K562 (cell line): ENCODE measurements at regions not wholly inside any gene's neighbourhood (a gene's known extent, or its start where the extent isn't known, plus 50 kb on each side); places are given as distances from the start of the nearest gene placed in this dataset.

ENCODE experiments used
- ATAC-seq: fragments of 200-7000 bp; cut with Tn5 transposase; 3 replicates; pipeline ENCODE4 v1.9.1; 2020; ENCODE audit warnings: moderate library complexity
- BruUV-seq: library from RNA; stranded (reverse); fragments of 400-500 nt; replicated peaks from 2 replicates; lab custom pipeline; 2021; lab: Mats Ljungman, UMichigan
- CTCF ChIA-PET: fragments of 300-600 bp; formaldehyde crosslinking; extraction: SDS; loops from one replicate; lab custom pipeline; 2021; ENCODE audit warnings: low intra/inter-chr PET ratio; lab: Yijun Ruan, JAX
- POLR2A ChIA-PET: fragments of 300-600, 350-650 bp; sonication (Branson Sonifier 250); formaldehyde crosslinking; extraction: SDS; loops from one replicate; lab custom pipeline; 2021; ENCODE audit warnings: antibody characterized with exemption, inconsistent platforms; lab: Yijun Ruan, JAX
- DNase-seq, 4 experiments: peaks; one replicate each; pipeline versions ENCODE4 v3.0.0 to v3.0.0-alpha.2; 2011 to 2018; ENCODE audit warnings: low spot score in 3 of 4, mixed read lengths in 3 of 4; ENCODE audit errors: extremely low read depth in 1 of 4
- FAIRE-seq: peaks from 2 replicates; lab custom pipeline; 2011; peaks lifted over from hg19 to GRCh38; lab: Jason Lieb, UNC
- H2AFZ ChIP-seq: 2 replicates; pipeline ENCODE4 v1.6.0; 2011; ENCODE audit warnings: low read depth, low read length, control low read depth, inconsistent platforms
- H3K27ac ChIP-seq: fragments of 200-600 bp; 3 replicates; pipeline ENCODE4 v1.8.0; 2011; ENCODE audit warnings: low read depth, mild to moderate bottlenecking, control low read depth, inconsistent platforms, low read length, moderate library complexity, mixed read lengths; ENCODE audit errors: extremely low read depth
- H3K27me3 ChIP-seq, 2 experiments: fragments of 300-600 bp in 1 of 2; 2 replicates in 1 of 2; 3 replicates in 1 of 2; pipeline versions ENCODE4 v1.6.0 to v1.8.0; 2011; ENCODE audit warnings: inconsistent platforms in 2 of 2, low read length in 2 of 2, mild to moderate bottlenecking in 1 of 2, mixed read lengths in 1 of 2, moderate library complexity in 1 of 2; ENCODE audit not compliant: control insufficient read depth in 2 of 2, insufficient read depth in 2 of 2
- H3K36me3 ChIP-seq: fragments of 300-600 bp; 3 replicates; pipeline ENCODE4 v1.8.0; 2011; ENCODE audit warnings: mild to moderate bottlenecking, low read length, inconsistent platforms; ENCODE audit not compliant: control insufficient read depth, insufficient read depth
- H3K4me1 ChIP-seq, 2 experiments: fragments of 200-600 bp in 1 of 2; replicated peaks in 1 of 2; 2 replicates in 1 of 2; 3 replicates in 1 of 2; pipeline versions ENCODE4 v1.5.1 to v1.8.0; 2011; ENCODE audit warnings: inconsistent platforms in 2 of 2, low read length in 2 of 2, mild to moderate bottlenecking in 1 of 2, mixed read lengths in 1 of 2, moderate library complexity in 1 of 2; ENCODE audit not compliant: control insufficient read depth in 2 of 2, insufficient read depth in 2 of 2
- H3K4me2 ChIP-seq: 2 replicates; pipeline ENCODE4 v1.6.1; 2011; ENCODE audit warnings: low read length, control low read depth, inconsistent platforms, mixed read lengths; ENCODE audit not compliant: insufficient read depth
- H3K4me3 ChIP-seq: fragments of 200-600 bp; sonication (generic), shearing (Covaris generic); 2 replicates; pipeline ENCODE4 v1.5.1; 2016; ENCODE audit warnings: control low read depth, inconsistent platforms
- H3K79me2 ChIP-seq: fragments of 200-600 bp; 3 replicates; pipeline ENCODE4 v1.8.0; 2011; ENCODE audit warnings: low read length, inconsistent platforms; ENCODE audit not compliant: control insufficient read depth, insufficient read depth
- H3K9ac ChIP-seq, 2 experiments: 2 replicates each; pipeline versions ENCODE4 v1.6.0 to v1.6.1; 2011; ENCODE audit warnings: low read depth in 2 of 2, low read length in 2 of 2, control low read depth in 1 of 2, inconsistent platforms in 1 of 2, mild to moderate bottlenecking in 1 of 2, mixed read lengths in 1 of 2; ENCODE audit not compliant: insufficient read depth in 1 of 2
- H3K9me1 ChIP-seq: one replicate; pipeline ENCODE4 v1.6.0; 2011; ENCODE audit warnings: inconsistent platforms, mild to moderate bottlenecking, low read length, moderate library complexity; ENCODE audit not compliant: control insufficient read depth, insufficient read depth
- H3K9me3 ChIP-seq: replicated peaks from 2 replicates; pipeline ENCODE4 v1.5.1; 2011; ENCODE audit warnings: low read depth, low read length, inconsistent platforms; ENCODE audit not compliant: control insufficient read depth, insufficient read depth
- H4K20me1 ChIP-seq: replicated peaks from 2 replicates; pipeline ENCODE4 v1.6.1; 2011; ENCODE audit warnings: low read length, inconsistent platforms, mixed read lengths; ENCODE audit not compliant: control insufficient read depth, insufficient read depth
- CREB5 ChIP-seq: fragments of 250-450 bp; sonication (Bioruptor Pico); IDR thresholded peaks from 2 replicates; pipeline ENCODE4 v1.5.0; 2020; ENCODE audit warnings: mild to moderate bottlenecking
- DPF2 ChIP-seq: fragments of 450-650 bp; IDR thresholded peaks from 2 replicates; pipeline ENCODE4 v1.6.1; 2016
- GTF2F1 ChIP-seq: IDR thresholded peaks from 2 replicates; pipeline ENCODE4 v1.6.1; 2011; ENCODE audit warnings: low read depth, low read length, improper control_type of control experiment
- RAD51 ChIP-seq: fragments of 450-650 bp; IDR thresholded peaks from 2 replicates; pipeline ENCODE4 v1.7.1; 2016; ENCODE audit warnings: low read depth, mild to moderate bottlenecking, borderline replicate concordance
- SETDB1 ChIP-seq: IDR thresholded peaks from one replicate; pipeline ENCODE4 v1.6.1; 2012; ENCODE audit warnings: low read length, control low read depth, inconsistent platforms
- ZNF407 ChIP-seq: fragments of 450-650 bp; IDR thresholded peaks from 2 replicates; pipeline ENCODE4 v1.6.1; 2016; ENCODE audit warnings: low read depth
- WGBS: fragments of 100-300 bp; shearing (Covaris generic); methylation state at CpG from one replicate; pipeline ENCODE4 v1.1.6; 2016; ENCODE audit warnings: low coverage, mixed read lengths; ENCODE audit not compliant: insufficient coverage; ENCODE audit errors: missing lambda C conversion rate; 5-methylcytosine and 5-hydroxymethylcytosine counted together
- in situ Hi-C: fragments of 300-500 bp; cut with MboI; formaldehyde crosslinking; loops from 4 replicates; pipeline ENCODE4 v1.15.0; 2018; ENCODE audit warnings: inconsistent platforms, mixed read lengths
- intact Hi-C: fragments of 100-400 bp; cut with micrococcal nuclease; formaldehyde crosslinking; loops from 2 replicates; pipeline ENCODE4 v1.14.2; 2022

DNA sequence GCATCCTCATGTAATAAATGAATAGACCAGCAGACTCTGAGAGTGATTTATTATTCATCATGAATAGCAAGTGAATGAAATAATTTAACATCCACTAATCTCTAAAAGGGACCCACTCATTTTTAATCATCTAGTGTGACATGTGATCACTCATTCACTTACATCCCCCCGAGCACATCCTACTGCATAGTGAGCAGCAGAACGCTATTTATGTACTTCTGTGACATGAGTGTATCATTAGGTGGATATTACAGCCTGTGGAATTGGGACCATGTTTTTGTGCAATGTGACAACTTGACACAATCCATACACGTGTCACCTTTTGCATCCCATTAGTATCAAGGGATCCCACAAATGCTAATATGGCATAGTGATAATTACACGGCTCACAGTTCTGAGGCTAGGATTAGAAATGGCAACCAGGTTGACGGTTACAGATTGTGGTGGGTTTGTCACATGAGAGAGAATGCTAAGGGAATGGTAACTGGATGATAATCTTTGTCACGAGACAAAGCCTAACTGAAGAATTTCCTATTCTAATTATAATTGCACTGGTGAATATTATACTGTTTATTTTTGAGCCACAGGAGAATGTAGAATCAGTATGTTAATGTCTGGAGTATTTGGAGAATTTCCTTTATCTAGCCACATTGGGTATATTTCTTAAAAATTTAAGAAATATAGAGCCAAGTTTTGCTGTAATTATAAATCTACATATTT is 595.2 kb upstream of the TBL1XR1 start:
- no TSS peak for BruUV-seq
- no peak overlapping the region for H3K4me2 ChIP-seq
- no peaks in the 10 kb centered on the region for H3K79me2 ChIP-seq
- intact Hi-C loops = no loop called here
- H3K9me3 ChIP-seq = no peaks in the 10 kb centered on the region
- no peak overlapping the region for H2AFZ ChIP-seq
- ChIA-PET CTCF (interaction anchor here (0.6 kb wide), 1 partner anchor 268 kb away, joined by 3 read pairs; no protein-coding TSS in a partner anchor), POLR2A (no interaction called here)
- H4K20me1 ChIP-seq = no peaks in the 10 kb centered on the region
- no peaks in the 10 kb centered on the region for H3K36me3 ChIP-seq
- no peak overlapping the region for H3K4me3 ChIP-seq
- no peak for ATAC-seq
- TF ChIP-seq GTF2F1 (no peak), SETDB1 (no peak), ZNF407 (no peak), RAD51 (no peak), DPF2 (no peak), CREB5 (no peak)
- TF ChIP-seq, all 486 proteins: peak for 0
- no peak overlapping the region for H3K27ac ChIP-seq
- WGBS = 6% methylated on average over 6 of the region's 6 CpGs
- H3K4me1 ChIP-seq = no peaks in the 10 kb centered on the region
- no peaks in the 10 kb centered on the region for H3K9me1 ChIP-seq
- FAIRE-seq (no peak), DNase-seq (no peak)
- no peaks in the 10 kb centered on the region for H3K27me3 ChIP-seq
- H3K9ac ChIP-seq = no peak overlapping the region
- in situ Hi-C loops = no loop called here
